Fibroblast of pulmonary artery (primary cell): ENCODE measurements at regions not wholly inside any gene's neighbourhood (a gene's known extent, or its start where the extent isn't known, plus 50 kb on each side); places are given as distances from the start of the nearest gene placed in this dataset.

Source experiments
- DNase-seq: peaks from one replicate; pipeline ENCODE4 v3.0.0-alpha.2; 2010; ENCODE audit warnings: low read depth
- H3K4me3 ChIP-seq: replicated peaks from 2 replicates; pipeline ENCODE4 v1.5.1; 2011; ENCODE audit warnings: low read depth, mild to moderate bottlenecking, control low read depth, low read length, moderate library complexity
- CTCF ChIP-seq: IDR thresholded peaks from 2 replicates; pipeline ENCODE4 v1.5.1; 2011; ENCODE audit warnings: mild to moderate bottlenecking, control low read depth, low read length, inconsistent platforms; ENCODE audit errors: missing control alignments

DNA sequence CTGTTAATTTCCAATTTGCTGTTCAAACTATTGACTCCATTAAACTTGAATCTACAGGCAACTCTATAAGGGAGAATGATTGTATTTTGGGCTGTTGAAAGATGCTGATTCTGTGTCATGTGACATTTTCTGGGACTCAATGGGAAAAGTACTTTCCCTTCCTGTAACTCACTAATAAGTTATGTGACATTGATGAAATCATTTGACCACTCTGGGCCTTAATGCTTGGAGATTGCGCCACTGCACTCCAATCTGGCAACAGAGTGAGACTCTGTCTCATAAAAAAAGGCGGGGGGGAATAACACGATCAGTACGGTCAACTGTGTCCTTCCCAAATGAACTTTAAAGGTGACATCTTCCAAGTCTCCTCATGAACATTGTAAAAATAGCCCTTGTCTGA is 215.2 kb upstream of the SGO1 start:
- H3K4me3 ChIP-seq = no peak overlapping the region
- peak; percentile 55 for DNase-seq
- no peak for TF ChIP-seq CTCF

DNA sequence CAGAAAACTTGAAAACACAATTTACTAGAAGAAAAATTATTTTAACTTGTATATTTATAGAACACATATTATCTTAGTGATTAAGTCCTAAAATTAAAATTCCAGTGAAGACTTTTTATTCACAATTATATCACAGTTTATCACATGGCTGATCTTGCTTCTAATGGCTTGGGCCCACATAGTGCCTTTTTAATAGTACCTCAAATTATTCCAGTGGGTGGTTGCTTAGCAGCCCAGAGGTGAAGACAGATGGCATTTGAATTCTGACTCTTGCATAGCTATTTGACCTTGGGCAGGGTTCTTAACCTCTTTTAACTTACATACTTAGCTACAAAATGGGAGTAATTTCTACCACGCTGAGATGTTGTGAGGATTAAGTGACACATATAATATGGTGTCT is 214.7 kb upstream of the SGO1 start:
- DNase-seq = no peak
- H3K4me3 ChIP-seq = no peak overlapping the region
- no peak for TF ChIP-seq CTCF

DNA sequence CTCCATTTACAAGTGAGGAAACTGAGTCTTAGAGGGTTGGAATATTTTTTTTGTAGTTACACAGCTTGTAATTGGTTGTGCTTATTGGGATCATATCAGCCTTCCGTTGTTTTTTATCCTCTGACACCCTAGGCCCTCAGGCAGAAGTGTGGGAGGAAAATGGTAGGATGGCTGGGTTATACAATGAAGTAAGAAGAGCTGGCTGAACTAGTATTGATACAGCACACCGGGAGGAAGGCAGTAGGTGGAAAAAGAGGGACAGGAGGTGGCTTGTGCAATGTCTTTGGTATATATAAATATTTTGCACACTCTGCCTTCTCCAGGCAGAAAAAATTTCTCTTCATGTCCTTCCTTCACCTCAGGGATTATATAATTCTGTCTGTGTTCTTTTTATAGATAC is 214.3 kb upstream of the SGO1 start:
- TF ChIP-seq CTCF = no peak
- no peak overlapping the region for H3K4me3 ChIP-seq
- no peak for DNase-seq

DNA sequence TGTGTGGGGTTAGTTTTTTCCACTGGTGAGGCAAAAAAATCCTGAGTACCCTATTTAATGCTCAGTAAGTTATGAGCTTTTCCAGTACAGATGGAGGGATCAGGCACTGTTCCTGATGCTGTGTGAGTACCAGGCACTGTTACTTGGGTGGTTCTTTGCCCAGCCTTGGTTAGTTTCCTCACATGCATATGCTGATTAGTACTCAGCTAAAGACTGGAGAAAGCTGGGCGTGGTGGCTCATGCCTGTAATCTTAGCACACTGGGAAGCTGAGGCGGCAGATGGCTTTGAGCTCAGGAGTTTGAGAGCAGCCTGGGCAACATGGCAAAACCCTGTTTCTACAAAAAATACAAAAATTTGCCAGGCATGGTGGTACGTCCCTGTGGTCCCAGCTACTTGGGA is 210.3 kb upstream of the SGO1 start:
- TF ChIP-seq CTCF = no peak
- DNase-seq = no peak
- no peak overlapping the region for H3K4me3 ChIP-seq

DNA sequence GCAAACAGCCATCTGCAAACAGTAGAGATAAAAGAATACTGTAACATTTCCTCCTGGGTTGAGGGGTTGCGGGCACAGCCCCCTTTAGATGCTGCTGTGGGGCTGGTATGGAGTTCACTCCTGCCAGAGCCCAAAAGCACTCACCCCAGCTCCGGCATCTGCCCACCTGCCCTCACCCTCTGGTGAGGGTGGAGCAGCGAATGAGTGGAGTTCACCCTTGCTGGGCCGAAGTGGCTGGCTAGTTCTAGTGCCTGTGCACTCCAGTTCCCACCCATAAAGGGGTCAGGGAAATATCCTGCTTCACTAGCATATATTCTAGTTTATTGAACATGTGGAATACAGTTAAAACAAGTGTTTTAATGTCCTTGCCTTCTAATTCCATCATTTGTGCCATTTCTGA is 209.7 kb upstream of the SGO1 start:
- TF ChIP-seq CTCF = no peak
- no peak overlapping the region for H3K4me3 ChIP-seq
- no peak for DNase-seq

DNA sequence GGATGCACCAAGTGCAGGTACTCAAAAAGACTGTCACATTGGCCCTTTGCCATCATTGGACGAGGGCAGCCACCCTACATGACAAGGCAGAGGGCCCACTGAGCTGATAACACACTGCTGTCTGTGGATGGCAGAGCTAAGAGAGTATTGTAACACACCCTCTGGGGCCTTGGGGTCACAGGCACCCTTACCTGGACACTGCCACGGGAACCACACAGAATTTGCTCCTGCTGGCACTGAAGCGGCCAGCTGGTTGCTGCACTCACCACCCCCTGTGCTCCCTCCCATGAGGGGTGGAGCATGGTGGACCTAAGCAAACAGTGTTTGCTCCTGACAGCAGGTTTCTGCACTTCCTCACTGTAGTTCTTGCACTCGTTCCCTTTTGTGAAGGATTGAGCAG is 208.2 kb upstream of the SGO1 start:
- no peak for DNase-seq
- no peak overlapping the region for H3K4me3 ChIP-seq
- no peak for TF ChIP-seq CTCF

GRCh38 chr3:20391644-20392043 is 205.6 kb upstream of the SGO1 start:
- DNase-seq = no peak
- H3K4me3 ChIP-seq = no peak overlapping the region
- no peak for TF ChIP-seq CTCF
